SK-N-MC (cell line): ENCODE measurements at regions not wholly inside any gene's neighbourhood (a gene's known extent, or its start where the extent isn't known, plus 50 kb on each side); places are given as distances from the start of the nearest gene placed in this dataset.

ENCODE experiments used
- EZH2 ChIP-seq: fragments of 200-600 bp; sonication (generic); IDR thresholded peaks from one replicate; pipeline ENCODE4 v1.6.1; 2017; ENCODE audit warnings: antibody characterized with exemption
- POLR2AphosphoS5 ChIP-seq: IDR thresholded peaks from 2 replicates; pipeline ENCODE4 v1.6.1; 2012; ENCODE audit warnings: mild to moderate bottlenecking, low read depth, low read length, borderline replicate concordance

DNA sequence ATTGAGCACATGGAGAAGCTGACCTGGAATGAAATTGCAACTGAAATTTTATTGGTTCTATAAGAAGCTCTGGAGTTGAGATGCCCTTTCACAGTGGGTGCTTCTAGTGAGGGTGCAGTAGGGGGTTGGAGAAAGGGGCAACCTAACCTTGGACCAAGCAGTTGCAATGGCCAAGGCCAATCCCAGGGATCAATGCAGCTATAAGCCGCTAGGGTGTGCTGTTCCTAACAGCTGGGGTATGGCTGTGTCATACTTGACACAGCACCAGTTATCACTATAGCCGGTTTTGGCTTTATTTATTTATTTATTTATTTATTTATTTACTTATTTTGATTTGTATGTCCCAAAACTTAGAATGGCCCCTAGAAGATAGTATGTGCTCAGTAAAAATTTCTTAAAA lies 505.9 kb downstream of the FLRT2 start:
- TF ChIP-seq POLR2AphosphoS5: no peak
- TF ChIP-seq EZH2: no peak
